Activated CD4-positive, alpha-beta T cell treated with anti-CD3 and anti-CD28 coated beads, Interleukin-2, amount 10 ng/mL, durations not matched to agents 24 days and 14 days (primary cell): ENCODE measurements at regions not wholly inside any gene's neighbourhood (a gene's known extent, or its start where the extent isn't known, plus 50 kb on each side); places are given as distances from the start of the nearest gene placed in this dataset.
"Not testable (repeated sequence)": the region's sequence is repeated elsewhere in the genome, so short reads cannot be mapped to it uniquely, and the experiment has no call there.

Source experiments
- DNase-seq: peaks from one replicate; pipeline ENCODE4 v3.0.0; 2022
- H3K27ac Mint-ChIP-seq: one replicate; pipeline ENCODE4 v1.8.0; 2022; ENCODE audit warnings: mild to moderate bottlenecking, mixed read lengths
- H3K27me3 Mint-ChIP-seq: one replicate; pipeline ENCODE4 v1.8.0; 2022; ENCODE audit warnings: mixed read lengths
- H3K36me3 Mint-ChIP-seq: one replicate; pipeline ENCODE4 v1.8.0; 2022; ENCODE audit warnings: low read depth, mild to moderate bottlenecking, mixed read lengths
- H3K4me1 Mint-ChIP-seq: one replicate; pipeline ENCODE4 v1.8.0; 2021; ENCODE audit warnings: mixed read lengths
- H3K4me3 Mint-ChIP-seq: one replicate; pipeline ENCODE4 v1.8.0; 2022; ENCODE audit warnings: mild to moderate bottlenecking, moderate library complexity, mixed read lengths
- H3K9me3 Mint-ChIP-seq: one replicate; pipeline ENCODE4 v1.8.0; 2021; ENCODE audit warnings: mixed read lengths
- intact Hi-C: fragments of 100-400 bp; cut with micrococcal nuclease; formaldehyde crosslinking; loops from one replicate; pipeline ENCODE4 v1.15.1; 2023

- H3K4me1 Mint-ChIP-seq, DNase-seq, H3K9me3 Mint-ChIP-seq, intact Hi-C loops, H3K4me3 Mint-ChIP-seq, H3K27ac Mint-ChIP-seq, H3K27me3 Mint-ChIP-seq, H3K36me3 Mint-ChIP-seq: not testable (repeated sequence)
Observed at GRCh38 chr2:192958615-192959014, 763.9 kb upstream of the TMEFF2 start.

DNA sequence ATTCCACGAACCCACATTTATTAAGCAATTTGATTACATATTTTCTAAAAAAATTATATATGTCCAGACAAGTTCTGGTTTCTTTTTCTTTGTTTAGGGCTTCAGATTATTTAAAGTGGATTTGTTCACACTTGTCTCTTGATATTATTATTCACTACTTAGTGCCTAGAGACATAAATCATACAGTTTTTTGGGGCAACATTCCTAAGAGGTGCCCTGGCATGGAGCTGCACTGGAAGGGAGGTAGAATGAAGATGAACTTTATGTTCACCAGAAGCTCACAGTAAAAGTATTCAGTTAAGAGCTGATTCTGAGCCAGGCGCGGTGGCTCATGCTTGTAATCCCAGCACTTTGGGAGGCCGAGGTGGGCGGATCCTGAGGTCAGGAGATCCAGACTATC is 762.7 kb upstream of the TMEFF2 start:
- H3K27ac Mint-ChIP-seq = no peak overlapping the region
- H3K9me3 Mint-ChIP-seq = no peaks in the 10 kb centered on the region
- intact Hi-C loops = no loop called here
- H3K36me3 Mint-ChIP-seq = no peaks in the 10 kb centered on the region
- DNase-seq = no peak
- no peaks in the 10 kb centered on the region for H3K4me1 Mint-ChIP-seq
- H3K4me3 Mint-ChIP-seq = no peak overlapping the region
- no peaks in the 10 kb centered on the region for H3K27me3 Mint-ChIP-seq

GRCh38 chr2:192953116-192953515 is 758.4 kb upstream of the TMEFF2 start:
- Mint-ChIP-seq H3K27me3 (no peaks in the 10 kb centered on the region), H3K4me1 (no peaks in the 10 kb centered on the region), H3K27ac (no peak overlapping the region), H3K4me3 (no peak overlapping the region), H3K36me3 (no peaks in the 10 kb centered on the region), H3K9me3 (no peaks in the 10 kb centered on the region)
- intact Hi-C loops = no loop called here
- DNase-seq = no peak

- Mint-ChIP-seq H3K36me3 (no peaks in the 10 kb centered on the region), H3K4me3 (no peak overlapping the region), H3K9me3 (no peaks in the 10 kb centered on the region), H3K4me1 (no peaks in the 10 kb centered on the region), H3K27me3 (no peaks in the 10 kb centered on the region), H3K27ac (no peak overlapping the region)
- no peak for DNase-seq
- intact Hi-C loops = no loop called here
Observed at GRCh38 chr2:192952245-192952644, 757.5 kb upstream of the TMEFF2 start.

DNA sequence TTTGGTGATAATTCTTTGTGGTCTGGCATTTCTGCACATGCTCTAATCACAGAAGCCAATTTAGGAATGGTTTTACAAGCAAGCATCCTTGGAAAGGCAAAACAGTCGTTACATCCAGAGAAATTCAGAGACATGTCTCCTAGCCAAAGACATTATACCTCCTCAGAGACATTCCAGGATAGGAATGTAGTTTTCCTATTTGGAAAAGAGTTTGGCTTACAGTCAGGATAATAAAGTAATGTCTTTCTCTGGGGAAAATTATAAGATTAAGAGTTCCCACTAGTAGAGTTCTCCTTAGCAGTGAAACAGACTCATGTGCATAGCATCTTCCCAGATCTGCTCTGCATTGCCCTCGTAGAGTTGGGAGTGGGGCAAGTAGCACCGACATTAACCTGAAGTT is 753.6 kb upstream of the TMEFF2 start:
- Mint-ChIP-seq H3K36me3 (no peaks in the 10 kb centered on the region), H3K4me3 (no peak overlapping the region), H3K27me3 (no peaks in the 10 kb centered on the region), H3K4me1 (no peaks in the 10 kb centered on the region), H3K9me3 (no peaks in the 10 kb centered on the region), H3K27ac (no peak overlapping the region)
- no peak for DNase-seq
- intact Hi-C loops = no loop called here

- H3K4me3 Mint-ChIP-seq = no peak overlapping the region
- no peak overlapping the region for H3K27ac Mint-ChIP-seq
- no peaks in the 10 kb centered on the region for H3K27me3 Mint-ChIP-seq
Observed at GRCh38 chr2:192947352-192947751, 752.6 kb upstream of the TMEFF2 start.

GRCh38 chr2:192940767-192941166 is 746.0 kb upstream of the TMEFF2 start:
- Mint-ChIP-seq H3K27ac (no peak overlapping the region), H3K9me3 (no peaks in the 10 kb centered on the region), H3K4me1 (no peaks in the 10 kb centered on the region), H3K36me3 (no peaks in the 10 kb centered on the region), H3K4me3 (no peak overlapping the region), H3K27me3 (no peaks in the 10 kb centered on the region)
- no peak for DNase-seq
- intact Hi-C loops = no loop called here

More at GRCh38 chr2:192947352-192947751, 752.6 kb upstream of the TMEFF2 start:
- H3K4me1 Mint-ChIP-seq = no peaks in the 10 kb centered on the region
- no peak for DNase-seq
- intact Hi-C loops = no loop called here
- no peaks in the 10 kb centered on the region for H3K9me3 Mint-ChIP-seq
- no peaks in the 10 kb centered on the region for H3K36me3 Mint-ChIP-seq

DNA sequence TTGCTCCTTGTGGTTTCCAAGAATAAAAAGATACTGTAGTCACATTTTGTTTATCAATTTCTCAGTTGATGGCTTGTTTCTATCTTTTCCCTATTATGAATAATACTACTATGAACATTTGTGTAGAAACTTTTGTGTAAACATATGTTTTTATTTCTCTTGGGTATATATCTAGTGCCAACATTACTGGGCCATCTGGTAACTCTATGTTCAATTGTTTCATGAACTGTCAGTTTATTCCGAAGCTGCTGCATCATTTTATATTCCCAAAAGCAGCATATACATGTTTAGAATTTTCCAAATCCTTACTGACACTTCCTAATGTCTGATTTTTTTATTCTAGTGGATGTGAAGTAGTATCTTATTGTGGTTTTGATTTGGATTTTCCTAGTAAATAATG is 737.6 kb upstream of the TMEFF2 start:
- peaks cover 3% of the 10 kb centered on the region for H3K9me3 Mint-ChIP-seq
- no peak overlapping the region for H3K27ac Mint-ChIP-seq
- no peaks in the 10 kb centered on the region for H3K36me3 Mint-ChIP-seq
- H3K4me1 Mint-ChIP-seq = no peaks in the 10 kb centered on the region
- no peaks in the 10 kb centered on the region for H3K27me3 Mint-ChIP-seq
- H3K4me3 Mint-ChIP-seq = no peak overlapping the region
- no peak for DNase-seq
- intact Hi-C loops = no loop called here

GRCh38 chr2:192921631-192922030 is 726.9 kb upstream of the TMEFF2 start:
- H3K4me3 Mint-ChIP-seq, H3K27ac Mint-ChIP-seq, H3K36me3 Mint-ChIP-seq, H3K4me1 Mint-ChIP-seq, H3K9me3 Mint-ChIP-seq, H3K27me3 Mint-ChIP-seq, intact Hi-C loops, DNase-seq: not testable (repeated sequence)

DNA sequence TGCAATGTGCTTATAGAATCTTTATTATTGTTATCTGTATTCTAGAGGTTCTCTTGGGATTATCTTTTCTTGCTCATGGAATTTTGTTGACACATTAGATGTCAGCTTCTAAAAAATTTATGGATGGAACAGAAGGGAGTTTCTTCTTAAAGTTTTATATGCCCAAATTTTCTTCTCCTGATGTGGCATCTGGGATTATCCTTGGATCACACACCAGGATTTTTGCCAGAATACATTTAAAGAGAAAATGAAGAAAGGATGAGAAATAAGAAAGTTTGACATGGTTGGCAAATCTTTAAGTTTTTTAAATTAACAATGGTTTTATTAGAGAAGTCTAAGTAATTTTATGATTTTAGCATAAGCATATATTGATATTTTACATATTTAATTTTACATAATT is 706.7 kb upstream of the TMEFF2 start:
- no peak for DNase-seq
- Mint-ChIP-seq H3K9me3 (no peaks in the 10 kb centered on the region), H3K4me3 (no peak overlapping the region), H3K36me3 (no peaks in the 10 kb centered on the region), H3K4me1 (no peaks in the 10 kb centered on the region), H3K27me3 (no peaks in the 10 kb centered on the region), H3K27ac (no peak overlapping the region)
- intact Hi-C loops = no loop called here

DNA sequence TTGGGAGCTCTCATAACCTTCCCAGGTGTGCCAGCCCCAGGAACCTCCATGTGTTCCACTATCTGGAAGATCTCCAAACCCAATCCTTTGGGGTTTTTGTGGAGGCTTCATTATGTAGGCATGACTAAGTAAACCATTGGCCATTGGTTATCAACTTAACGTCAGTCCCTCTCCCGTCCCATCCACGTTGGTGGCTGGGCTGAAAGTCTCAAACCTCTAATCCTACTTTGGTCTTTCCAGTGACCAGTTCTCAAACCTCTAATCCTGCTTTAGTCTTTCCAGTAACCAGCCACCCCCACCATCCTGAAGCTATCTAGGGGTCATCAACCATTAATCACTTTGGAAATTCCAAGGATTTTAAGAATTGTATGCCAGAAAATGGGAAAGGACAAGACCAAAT is 704.7 kb upstream of the TMEFF2 start:
- intact Hi-C loops = no loop called here
- Mint-ChIP-seq H3K4me3 (no peak overlapping the region), H3K27me3 (no peaks in the 10 kb centered on the region), H3K27ac (no peak overlapping the region), H3K4me1 (no peaks in the 10 kb centered on the region), H3K9me3 (no peaks in the 10 kb centered on the region), H3K36me3 (no peaks in the 10 kb centered on the region)
- DNase-seq = no peak

- H3K27ac Mint-ChIP-seq, H3K4me1 Mint-ChIP-seq, DNase-seq, H3K36me3 Mint-ChIP-seq, H3K27me3 Mint-ChIP-seq, intact Hi-C loops, H3K9me3 Mint-ChIP-seq, H3K4me3 Mint-ChIP-seq: not testable (repeated sequence)
Observed at GRCh38 chr2:192893976-192894375, 699.2 kb upstream of the TMEFF2 start.

DNA sequence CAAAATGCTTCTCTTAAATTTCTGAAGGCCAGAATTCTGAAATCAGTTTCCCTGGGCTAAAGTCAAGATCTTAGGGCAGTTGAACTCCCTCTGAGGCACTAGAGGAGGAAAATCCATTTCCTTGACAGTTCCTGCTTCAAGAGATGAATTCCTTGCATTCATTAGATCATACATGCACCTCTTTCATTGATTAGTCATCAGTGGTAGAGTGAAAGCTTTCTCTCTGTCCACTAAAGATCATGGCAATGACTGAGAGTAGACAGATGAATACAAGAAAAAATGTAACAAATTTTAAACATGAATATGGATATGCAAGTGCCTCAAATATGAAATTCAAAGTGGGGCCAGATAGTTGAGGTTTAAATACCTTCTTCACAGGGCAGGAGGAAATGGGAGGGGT is 693.4 kb upstream of the TMEFF2 start:
- DNase-seq = no peak
- H3K27me3 Mint-ChIP-seq = no peaks in the 10 kb centered on the region
- no peak overlapping the region for H3K4me3 Mint-ChIP-seq
- no peaks in the 10 kb centered on the region for H3K4me1 Mint-ChIP-seq
- no peaks in the 10 kb centered on the region for H3K9me3 Mint-ChIP-seq
- H3K27ac Mint-ChIP-seq = no peak overlapping the region
- H3K36me3 Mint-ChIP-seq = no peaks in the 10 kb centered on the region
- intact Hi-C loops = no loop called here

DNA sequence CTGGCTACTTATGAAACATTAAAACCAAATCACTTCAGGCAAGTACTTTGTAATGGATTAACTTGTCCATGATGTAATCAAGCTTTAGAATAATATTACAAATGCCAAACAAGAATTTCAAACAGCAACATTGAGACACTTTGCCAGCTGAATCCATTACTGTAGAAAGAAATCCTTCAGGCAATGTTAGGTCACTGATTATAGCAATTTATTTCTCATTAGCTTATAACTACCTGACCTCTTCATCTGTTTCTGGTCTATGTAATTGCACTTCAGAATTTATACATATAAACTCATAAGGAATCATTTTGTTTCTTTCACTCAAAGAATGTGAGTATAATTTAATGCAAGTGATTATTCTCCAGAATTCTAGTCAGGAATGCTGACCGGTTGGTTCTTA is 692.6 kb upstream of the TMEFF2 start:
- no peaks in the 10 kb centered on the region for H3K27me3 Mint-ChIP-seq
- H3K36me3 Mint-ChIP-seq = no peaks in the 10 kb centered on the region
- no peak overlapping the region for H3K27ac Mint-ChIP-seq
- DNase-seq = no peak
- H3K4me1 Mint-ChIP-seq = no peaks in the 10 kb centered on the region
- no peak overlapping the region for H3K4me3 Mint-ChIP-seq
- H3K9me3 Mint-ChIP-seq = no peaks in the 10 kb centered on the region
- intact Hi-C loops = no loop called here

- no peak overlapping the region for H3K4me3 Mint-ChIP-seq
- no peak for DNase-seq
- no peaks in the 10 kb centered on the region for H3K4me1 Mint-ChIP-seq
- no peak overlapping the region for H3K27ac Mint-ChIP-seq
- no peaks in the 10 kb centered on the region for H3K9me3 Mint-ChIP-seq
- H3K36me3 Mint-ChIP-seq = no peaks in the 10 kb centered on the region
- intact Hi-C loops = no loop called here
- H3K27me3 Mint-ChIP-seq = no peaks in the 10 kb centered on the region
Observed at GRCh38 chr2:192886636-192887035, 691.9 kb upstream of the TMEFF2 start.
